H9 (cell line): ENCODE measurements at regions not wholly inside any gene's neighbourhood (a gene's known extent, or its start where the extent isn't known, plus 50 kb on each side); places are given as distances from the start of the nearest gene placed in this dataset.

ENCODE experiments used
- DNase-seq: peaks from one replicate; pipeline ENCODE4 v3.0.0-alpha.2; 2017
- H2AFZ ChIP-seq: one replicate; pipeline ENCODE4 v1.6.1; 2013; ENCODE audit warnings: mild to moderate bottlenecking, low read length, control low read depth, moderate library complexity
- H2AK5ac ChIP-seq: 2 replicates; pipeline ENCODE4 v1.6.1; 2013; ENCODE audit warnings: low read length, control low read depth, mixed read lengths; ENCODE audit not compliant: insufficient read length
- H2BK120ac ChIP-seq: one replicate; pipeline ENCODE4 v1.6.1; 2013; ENCODE audit warnings: low read depth, mild to moderate bottlenecking, low read length, control low read depth, inconsistent platforms; ENCODE audit not compliant: poor library complexity, severe bottlenecking
- H2BK12ac ChIP-seq: 2 replicates; pipeline ENCODE4 v1.6.1; 2013; ENCODE audit warnings: low read length, control low read depth, mixed read lengths, low read depth; ENCODE audit not compliant: insufficient read length
- H2BK15ac ChIP-seq: 2 replicates; pipeline ENCODE4 v1.6.1; 2013; ENCODE audit warnings: low read depth, low read length, control low read depth
- H2BK20ac ChIP-seq: one replicate; pipeline ENCODE4 v1.6.1; 2013; ENCODE audit warnings: low read depth, mild to moderate bottlenecking, low read length, control low read depth, inconsistent platforms; ENCODE audit not compliant: poor library complexity, severe bottlenecking
- H2BK5ac ChIP-seq: 2 replicates; pipeline ENCODE4 v1.6.1; 2013; ENCODE audit warnings: low read length, control low read depth, mixed read lengths; ENCODE audit not compliant: insufficient read length
- H3K14ac ChIP-seq: 2 replicates; pipeline ENCODE4 v1.6.1; 2013; ENCODE audit warnings: low read length, control low read depth; ENCODE audit not compliant: insufficient read depth
- H3K18ac ChIP-seq: 2 replicates; pipeline ENCODE4 v1.6.1; 2013; ENCODE audit warnings: low read depth, mild to moderate bottlenecking, mixed read lengths, low read length, control low read depth; ENCODE audit not compliant: insufficient read length
- H3K23ac ChIP-seq: 2 replicates; pipeline ENCODE4 v1.6.1; 2013; ENCODE audit warnings: low read length, control low read depth, mixed read lengths, low read depth; ENCODE audit not compliant: insufficient read length
- H3K23me2 ChIP-seq: 2 replicates; pipeline ENCODE4 v1.6.1; 2013; ENCODE audit warnings: low read depth, mild to moderate bottlenecking, mixed read lengths, low read length, control low read depth; ENCODE audit not compliant: insufficient read length, poor library complexity, severe bottlenecking
- H3K27ac ChIP-seq: 2 replicates; pipeline ENCODE4 v1.5.1; 2013; ENCODE audit warnings: low read length, control low read depth, mixed read lengths, low read depth; ENCODE audit not compliant: insufficient read length
- H3K27me3 ChIP-seq: 2 replicates; pipeline ENCODE4 v1.6.1; 2013; ENCODE audit warnings: low read length, control low read depth, inconsistent platforms; ENCODE audit not compliant: insufficient read depth
- H3K4ac ChIP-seq: 2 replicates; pipeline ENCODE4 v1.6.1; 2013; ENCODE audit warnings: low read depth, mild to moderate bottlenecking, control low read depth, inconsistent platforms, low read length, moderate library complexity
- H3K4me1 ChIP-seq: 2 replicates; pipeline ENCODE4 v1.6.1; 2013; ENCODE audit warnings: low read length, control low read depth, inconsistent platforms; ENCODE audit not compliant: insufficient read depth
- H3K4me2 ChIP-seq: 2 replicates; pipeline ENCODE4 v1.6.1; 2013; ENCODE audit warnings: low read length, control low read depth, mixed read lengths; ENCODE audit not compliant: insufficient read length, insufficient read depth
- H3K56ac ChIP-seq: 2 replicates; pipeline ENCODE4 v1.6.1; 2013; ENCODE audit warnings: low read depth, mild to moderate bottlenecking, mixed read lengths, low read length, control low read depth; ENCODE audit not compliant: insufficient read length
- H3K79me1 ChIP-seq: 2 replicates; pipeline ENCODE4 v1.6.1; 2013; ENCODE audit warnings: low read depth, mild to moderate bottlenecking, moderate library complexity, low read length, control low read depth, inconsistent platforms; ENCODE audit not compliant: insufficient read depth, poor library complexity, severe bottlenecking
- H3K79me2 ChIP-seq: 2 replicates; pipeline ENCODE4 v1.6.1; 2013; ENCODE audit warnings: low read length, control low read depth, inconsistent platforms; ENCODE audit not compliant: insufficient read depth
- H3K9ac ChIP-seq: 2 replicates; pipeline ENCODE4 v1.6.1; 2013; ENCODE audit warnings: low read length, control low read depth, mixed read lengths; ENCODE audit not compliant: insufficient read length; ENCODE audit errors: extremely low read depth
- H3K9me3 ChIP-seq: one replicate; pipeline ENCODE4 v1.6.1; 2013; ENCODE audit warnings: low read depth, low read length, inconsistent platforms; ENCODE audit not compliant: control insufficient read depth
- H3T11ph ChIP-seq: one replicate; pipeline ENCODE4 v1.6.1; 2013; ENCODE audit warnings: mild to moderate bottlenecking, low read length, control low read depth, inconsistent platforms
- H4K20me1 ChIP-seq: one replicate; pipeline ENCODE4 v1.6.1; 2013; ENCODE audit not compliant: control insufficient read depth, insufficient read length, insufficient read depth
- H4K5ac ChIP-seq: 2 replicates; pipeline ENCODE4 v1.6.1; 2013; ENCODE audit warnings: low read depth, mild to moderate bottlenecking, mixed read lengths, low read length, control low read depth; ENCODE audit not compliant: insufficient read length
- H4K8ac ChIP-seq: replicated peaks from 2 replicates; pipeline ENCODE4 v1.6.1; 2013; ENCODE audit warnings: low read length, control low read depth, mixed read lengths, low read depth; ENCODE audit not compliant: insufficient read length
- H4K91ac ChIP-seq: 2 replicates; pipeline ENCODE4 v1.6.1; 2013; ENCODE audit warnings: low read depth, mild to moderate bottlenecking, moderate library complexity, mixed read lengths, low read length, control low read depth; ENCODE audit not compliant: insufficient read length
- H3K27ac Mint-ChIP-seq, 3 experiments: 2 replicates in 2 of 3; 3 replicates in 1 of 3; pipeline ENCODE4 v1.8.0; 2020 to 2021; ENCODE audit warnings: mixed read lengths in 3 of 3, mild to moderate bottlenecking in 1 of 3, moderate library complexity in 1 of 3
- H3K27me3 Mint-ChIP-seq: 2 replicates; pipeline ENCODE4 v1.8.0; 2021; ENCODE audit warnings: low read depth, mild to moderate bottlenecking, moderate library complexity, mixed read lengths
- H3K36me3 Mint-ChIP-seq, 3 experiments: 2 replicates in 2 of 3; 3 replicates in 1 of 3; pipeline ENCODE4 v1.8.0; 2020 to 2021; ENCODE audit warnings: low read depth in 3 of 3, mixed read lengths in 3 of 3; ENCODE audit not compliant: insufficient read depth in 1 of 3
- H3K4me1 Mint-ChIP-seq, 2 experiments: 2 replicates each; pipeline ENCODE4 v1.8.0; 2020; ENCODE audit warnings: mixed read lengths in 2 of 2
- H3K4me3 Mint-ChIP-seq, 2 experiments: 2 replicates in 1 of 2; 3 replicates in 1 of 2; pipeline ENCODE4 v1.8.0; 2020 to 2021; ENCODE audit warnings: mild to moderate bottlenecking in 2 of 2, mixed read lengths in 2 of 2, moderate library complexity in 1 of 2
- H3K9me3 Mint-ChIP-seq, 2 experiments: 2 replicates in 1 of 2; 3 replicates in 1 of 2; pipeline ENCODE4 v1.8.0; 2020; ENCODE audit warnings: mild to moderate bottlenecking in 2 of 2, mixed read lengths in 2 of 2, moderate library complexity in 1 of 2
- WGBS: extraction: QIAGEN DNeasy Blood & Tissue Kit; methylation state at CpG from one replicate; pipeline ENCODE4 v1.1.7; 2013; ENCODE audit warnings: missing lambda C conversion rate, low lambda C conversion rate, mixed read lengths; ENCODE audit not compliant: insufficient read length; ENCODE audit errors: extremely low coverage; 5-methylcytosine and 5-hydroxymethylcytosine counted together
- TF ChIP-seq, protein P1 (sequence below): fragments of 200-600 bp; sonication (generic); conservative IDR thresholded peaks from 3 replicates; pipeline ENCODE4 v1.8.0; 2021; ENCODE audit warnings: antibody characterized with exemption, mild to moderate bottlenecking

DNA sequence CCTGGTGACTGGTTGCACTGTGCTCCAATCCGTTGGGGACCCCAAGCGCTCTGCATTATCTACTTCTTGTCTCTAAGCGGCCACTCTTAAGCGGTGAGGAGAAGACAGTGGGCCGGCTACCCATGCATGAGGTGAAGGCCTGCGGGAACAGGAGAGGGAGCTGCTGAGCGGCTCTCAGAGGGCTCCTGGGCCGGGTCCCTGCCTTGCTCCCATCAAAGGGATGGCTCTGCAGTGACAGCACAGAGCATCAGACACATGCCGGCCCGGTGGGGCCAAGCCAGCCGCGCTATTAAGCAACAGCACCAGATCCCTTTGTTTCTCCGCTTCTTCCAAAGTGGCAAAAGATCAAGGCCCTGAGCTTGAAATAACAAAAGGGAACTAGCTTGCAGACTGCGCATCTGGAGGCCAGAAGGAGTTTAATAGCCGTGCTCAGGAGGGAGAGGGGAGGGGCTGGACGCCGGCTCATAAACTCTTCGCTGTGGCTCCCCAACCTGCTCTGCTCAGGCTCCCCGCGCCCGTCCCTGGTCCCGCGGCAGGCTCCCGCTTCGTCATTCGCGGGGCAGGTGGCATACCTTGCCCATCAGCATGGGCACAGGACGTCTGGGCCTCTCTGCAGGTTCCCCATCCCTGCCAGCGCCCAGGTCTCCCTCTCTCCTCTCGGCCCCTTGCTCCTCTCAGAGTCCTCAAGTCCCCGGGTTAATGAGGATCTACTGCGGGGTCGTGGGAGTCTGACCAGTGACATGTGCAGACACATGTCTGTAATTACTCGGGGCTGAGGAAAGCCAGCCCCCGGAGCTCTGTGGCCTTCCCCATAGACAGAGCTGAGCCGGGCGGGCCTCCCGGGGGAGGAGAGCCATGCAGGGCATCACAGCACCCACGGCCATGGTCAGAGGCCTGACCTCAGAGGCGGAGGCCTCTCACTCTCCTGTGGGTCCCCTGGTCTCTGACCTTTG is 96.7 kb downstream of the ASB1 start:
- no peak overlapping the region for H3T11ph ChIP-seq
- Mint-ChIP-seq H3K4me1 (peaks cover 8 to 13% of the 10 kb centered on the region in 2 experiments), H3K4me3 (no peak overlapping the region), H3K36me3 (no peaks in the 10 kb centered on the region), H3K27me3 (peaks cover 1% of the 10 kb centered on the region; the same call in 1 of the 2 replicates), H3K27ac (no peak overlapping the region; a peak in 1 of 7 replicates), H3K9me3 (no peaks in the 10 kb centered on the region)
- H4K20me1 ChIP-seq, result peaks cover 4% of the 10 kb centered on the region
- no peak overlapping the region for H2AK5ac ChIP-seq
- no peak overlapping the region for H2AFZ ChIP-seq
- no peak overlapping the region for H4K91ac ChIP-seq
- no peak overlapping the region for H3K4me2 ChIP-seq
- H2BK20ac ChIP-seq, result no peak overlapping the region
- DNase-seq, result peak; percentile 82
- no peak overlapping the region for H3K56ac ChIP-seq
- no peak overlapping the region for H2BK120ac ChIP-seq
- no peaks in the 10 kb centered on the region for H3K9me3 ChIP-seq
- H2BK15ac ChIP-seq, result no peak overlapping the region
- no peak overlapping the region for H3K27ac ChIP-seq
- H3K14ac ChIP-seq, result 0 out of 2 replicates have a peak overlapping the region, but pooled peaks have one; percentile 1
- H3K23ac ChIP-seq, result no peak overlapping the region
- H3K18ac ChIP-seq, result no peak overlapping the region
- TF ChIP-seq, protein P1, sequence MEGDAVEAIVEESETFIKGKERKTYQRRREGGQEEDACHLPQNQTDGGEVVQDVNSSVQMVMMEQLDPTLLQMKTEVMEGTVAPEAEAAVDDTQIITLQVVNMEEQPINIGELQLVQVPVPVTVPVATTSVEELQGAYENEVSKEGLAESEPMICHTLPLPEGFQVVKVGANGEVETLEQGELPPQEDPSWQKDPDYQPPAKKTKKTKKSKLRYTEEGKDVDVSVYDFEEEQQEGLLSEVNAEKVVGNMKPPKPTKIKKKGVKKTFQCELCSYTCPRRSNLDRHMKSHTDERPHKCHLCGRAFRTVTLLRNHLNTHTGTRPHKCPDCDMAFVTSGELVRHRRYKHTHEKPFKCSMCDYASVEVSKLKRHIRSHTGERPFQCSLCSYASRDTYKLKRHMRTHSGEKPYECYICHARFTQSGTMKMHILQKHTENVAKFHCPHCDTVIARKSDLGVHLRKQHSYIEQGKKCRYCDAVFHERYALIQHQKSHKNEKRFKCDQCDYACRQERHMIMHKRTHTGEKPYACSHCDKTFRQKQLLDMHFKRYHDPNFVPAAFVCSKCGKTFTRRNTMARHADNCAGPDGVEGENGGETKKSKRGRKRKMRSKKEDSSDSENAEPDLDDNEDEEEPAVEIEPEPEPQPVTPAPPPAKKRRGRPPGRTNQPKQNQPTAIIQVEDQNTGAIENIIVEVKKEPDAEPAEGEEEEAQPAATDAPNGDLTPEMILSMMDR, result peak; percentile 66
- no peak overlapping the region for H2BK12ac ChIP-seq
- WGBS, result no CpG with 5 or more reads among the region's 40 CpGs
- no peaks in the 10 kb centered on the region for H3K4me1 ChIP-seq
- H3K79me2 ChIP-seq, result no peaks in the 10 kb centered on the region
- no peak overlapping the region for H2BK5ac ChIP-seq
- H3K79me1 ChIP-seq, result no peaks in the 10 kb centered on the region
- H3K9ac ChIP-seq, result no peak overlapping the region
- H3K23me2 ChIP-seq, result no peaks in the 10 kb centered on the region
- no peak overlapping the region for H4K5ac ChIP-seq
- H3K27me3 ChIP-seq, result no peaks in the 10 kb centered on the region
- H3K4ac ChIP-seq, result no peak overlapping the region
- no peak overlapping the region for H4K8ac ChIP-seq
